GM19467 (cell line): ENCODE measurements at regions not wholly inside any gene's neighbourhood (a gene's known extent, or its start where the extent isn't known, plus 50 kb on each side); places are given as distances from the start of the nearest gene placed in this dataset.

Experiments
- ATAC-seq: cut with Tn5 transposase; IDR thresholded peaks from one replicate; pipeline ENCODE4 v1.9.1; 2021; ENCODE audit warnings: mild to moderate bottlenecking, moderate library complexity; ENCODE audit not compliant: unreplicated experiment

DNA sequence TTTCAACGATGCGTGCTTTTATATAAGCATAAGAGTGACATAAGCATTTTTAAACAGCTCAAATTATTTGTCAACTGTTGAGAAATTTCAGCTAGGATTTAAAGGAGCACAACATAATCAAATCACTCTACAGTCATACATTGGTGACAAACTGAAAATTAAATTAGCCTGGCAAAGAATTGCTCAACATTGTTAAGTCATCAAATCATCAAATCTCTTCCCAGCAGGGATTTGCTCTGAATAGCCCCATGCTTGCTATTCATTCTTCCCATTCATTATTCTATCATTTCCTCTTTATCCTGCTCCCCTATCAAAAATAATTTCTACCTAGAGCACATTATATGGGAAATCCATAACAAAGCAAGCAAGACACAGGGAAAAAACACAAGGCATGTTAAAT, 198.7 kb upstream of the LUZP2 start:
- ATAC-seq: no peak

DNA sequence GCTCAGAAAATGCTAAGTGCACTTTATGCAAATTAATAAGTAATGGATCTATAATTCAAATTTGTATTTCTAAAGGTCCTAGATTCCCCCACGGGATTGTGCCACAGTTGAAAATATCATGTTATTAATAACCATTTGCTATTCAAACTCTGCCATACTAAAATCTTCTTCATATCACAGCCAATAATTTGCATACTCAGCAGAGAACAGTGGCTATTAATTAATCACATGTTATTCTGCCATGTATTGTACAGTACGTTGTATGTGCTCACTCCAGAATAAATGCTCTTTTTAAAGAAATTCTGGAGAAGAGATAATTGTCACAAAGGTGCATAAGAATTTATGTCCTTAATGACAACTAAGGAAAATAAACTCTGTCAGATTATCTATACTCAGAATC, 184.9 kb upstream of the LUZP2 start:
- ATAC-seq: no peak

DNA sequence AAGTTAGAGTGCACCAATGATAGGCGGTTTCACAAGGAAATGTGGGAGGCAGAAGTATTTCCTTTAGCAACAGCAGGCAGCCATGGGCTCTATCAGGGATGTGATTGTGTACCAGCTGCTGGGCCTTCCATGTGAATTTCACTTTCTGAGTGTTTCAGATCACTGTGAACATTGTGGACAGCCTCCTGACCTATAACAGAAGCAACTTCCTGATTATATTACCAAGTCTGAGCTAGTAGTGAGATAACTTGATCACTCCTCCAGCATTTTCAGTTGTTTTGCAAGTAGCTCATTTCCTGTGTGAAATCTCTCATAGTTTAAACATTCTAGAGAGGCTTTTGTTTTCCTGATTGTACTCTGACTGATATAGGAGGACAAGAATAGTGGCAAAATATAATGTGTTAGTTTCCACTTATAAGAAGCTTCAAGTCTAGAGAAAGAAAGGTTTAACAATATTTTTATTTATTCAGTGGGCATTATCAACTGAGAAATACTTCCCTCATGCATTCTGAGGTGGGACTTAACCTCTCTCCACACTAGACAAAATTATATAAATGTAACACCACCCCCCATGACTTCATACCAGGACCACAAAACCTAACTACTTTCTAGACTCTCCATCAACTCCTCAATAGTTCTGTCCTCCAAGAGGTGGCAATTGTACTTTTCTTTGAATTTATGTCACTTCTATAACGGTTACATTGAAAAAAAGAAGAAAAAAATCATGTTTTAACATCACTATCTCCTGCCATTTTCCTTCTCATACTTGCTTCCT, 184.2 kb upstream of the LUZP2 start:
- ATAC-seq: no peak

DNA sequence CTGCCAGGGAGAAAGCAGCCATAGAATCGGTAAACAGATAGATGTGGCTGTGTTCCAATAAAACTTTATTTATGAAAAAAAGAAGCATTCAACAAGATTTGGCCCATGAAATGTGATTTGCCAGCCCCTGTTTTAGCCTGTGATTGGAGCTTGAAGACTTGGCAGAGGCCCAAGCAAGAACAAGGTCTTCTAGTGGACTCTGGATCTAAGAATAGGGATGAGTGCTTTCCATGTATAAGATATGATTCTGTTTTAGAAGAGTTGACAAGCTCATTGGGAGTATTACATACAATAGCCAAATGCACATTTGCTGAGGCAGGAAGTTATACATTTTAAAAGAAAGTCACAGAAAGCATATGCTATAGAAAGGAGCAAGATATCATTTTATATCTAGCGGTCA, 175.6 kb upstream of the LUZP2 start:
- no peak for ATAC-seq

DNA sequence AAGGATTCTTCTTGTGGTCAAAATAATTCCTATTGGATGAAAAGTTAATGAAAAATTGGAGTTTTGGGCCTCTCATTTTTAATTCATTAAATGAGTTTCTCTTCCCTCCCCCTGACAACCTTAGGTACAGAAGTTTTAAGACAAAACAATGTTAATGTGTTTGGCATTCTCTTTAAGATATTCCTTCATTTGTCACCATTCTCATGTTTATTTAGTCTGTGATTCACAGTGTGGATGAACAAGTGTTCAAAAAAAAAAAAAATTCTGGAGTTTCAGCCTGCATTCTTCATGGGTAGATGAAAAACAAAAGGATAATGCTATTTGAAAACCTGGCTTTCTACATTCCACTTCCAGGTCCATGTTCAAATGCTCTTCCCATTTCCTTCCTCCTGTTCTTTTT, 172.6 kb upstream of the LUZP2 start:
- no peak for ATAC-seq

DNA sequence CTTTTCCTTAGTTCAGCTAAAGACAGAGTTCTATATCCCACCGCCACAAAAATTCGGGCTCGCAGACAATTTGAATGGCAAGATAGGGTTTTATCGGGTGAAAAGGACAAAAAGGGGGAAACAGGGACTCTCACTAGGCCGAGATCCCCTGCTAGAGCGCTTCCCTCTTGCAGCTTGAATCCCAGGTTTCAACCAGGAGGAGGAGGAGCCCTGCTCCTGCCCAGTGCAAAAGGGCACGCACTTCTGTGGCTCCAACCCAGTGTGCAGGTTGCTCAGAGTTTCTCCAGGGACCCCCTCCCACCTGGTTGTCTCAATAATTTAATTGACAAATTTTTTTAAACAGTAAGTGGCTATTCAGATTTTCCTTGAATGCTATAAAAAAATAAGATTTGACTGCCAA, 152.6 kb upstream of the LUZP2 start:
- ATAC-seq: no peak

DNA sequence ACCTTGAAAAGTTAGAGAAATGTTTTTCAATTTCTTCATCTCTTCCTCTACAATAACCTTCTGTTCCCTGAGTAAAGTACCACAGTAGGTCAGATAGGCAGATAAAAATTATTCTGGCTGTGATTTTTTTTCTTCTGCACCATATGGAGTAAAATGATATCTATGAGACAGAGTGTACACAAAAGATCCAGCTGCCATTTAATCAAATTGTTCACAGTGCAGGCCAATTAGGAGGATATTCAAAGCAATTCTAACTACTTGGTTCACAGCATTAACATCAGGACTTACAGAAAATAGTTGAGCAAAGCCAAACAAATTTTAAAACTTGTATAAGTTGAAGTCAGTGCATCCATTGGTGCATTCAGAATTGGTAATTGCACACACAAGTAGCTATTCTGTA, 147.9 kb upstream of the LUZP2 start:
- no peak for ATAC-seq

DNA sequence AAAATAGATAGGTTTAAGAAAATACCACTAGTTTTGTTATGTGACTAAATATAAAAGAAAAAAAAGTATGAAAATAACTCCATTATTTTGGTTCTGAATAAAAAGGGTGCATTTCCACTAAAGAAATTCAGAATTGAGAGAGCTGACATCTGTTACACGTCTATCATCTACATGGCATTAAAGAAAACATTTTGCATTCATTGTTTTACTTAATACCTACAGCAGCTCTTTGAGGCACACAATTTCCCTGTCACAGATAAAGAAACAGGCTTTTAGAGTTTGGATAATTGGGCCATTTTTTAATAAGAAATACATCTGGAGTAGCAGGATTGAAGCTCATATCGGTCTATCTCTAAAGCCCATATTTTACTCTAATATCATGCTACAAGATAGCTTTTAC, 145.7 kb upstream of the LUZP2 start:
- ATAC-seq: no peak

DNA sequence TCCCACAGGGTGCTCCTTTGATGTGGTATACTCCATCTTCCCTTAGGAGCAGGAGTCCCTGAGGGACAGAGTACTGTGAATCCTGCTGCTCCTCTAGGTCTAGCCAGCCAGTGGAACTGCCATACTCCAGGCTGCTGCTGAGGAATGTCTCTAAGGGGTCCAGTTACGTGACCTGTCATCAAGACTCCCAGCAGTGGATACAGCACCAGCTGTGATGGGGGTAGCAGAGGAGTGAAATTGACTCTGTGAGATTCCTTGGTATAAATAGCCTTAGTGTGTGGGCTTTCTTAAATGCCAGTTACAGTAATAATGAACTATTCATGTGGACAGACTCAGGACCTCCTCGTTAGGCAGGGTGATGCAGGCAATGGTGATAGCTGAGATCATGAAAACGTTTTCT, 140.4 kb upstream of the LUZP2 start:
- no peak for ATAC-seq

DNA sequence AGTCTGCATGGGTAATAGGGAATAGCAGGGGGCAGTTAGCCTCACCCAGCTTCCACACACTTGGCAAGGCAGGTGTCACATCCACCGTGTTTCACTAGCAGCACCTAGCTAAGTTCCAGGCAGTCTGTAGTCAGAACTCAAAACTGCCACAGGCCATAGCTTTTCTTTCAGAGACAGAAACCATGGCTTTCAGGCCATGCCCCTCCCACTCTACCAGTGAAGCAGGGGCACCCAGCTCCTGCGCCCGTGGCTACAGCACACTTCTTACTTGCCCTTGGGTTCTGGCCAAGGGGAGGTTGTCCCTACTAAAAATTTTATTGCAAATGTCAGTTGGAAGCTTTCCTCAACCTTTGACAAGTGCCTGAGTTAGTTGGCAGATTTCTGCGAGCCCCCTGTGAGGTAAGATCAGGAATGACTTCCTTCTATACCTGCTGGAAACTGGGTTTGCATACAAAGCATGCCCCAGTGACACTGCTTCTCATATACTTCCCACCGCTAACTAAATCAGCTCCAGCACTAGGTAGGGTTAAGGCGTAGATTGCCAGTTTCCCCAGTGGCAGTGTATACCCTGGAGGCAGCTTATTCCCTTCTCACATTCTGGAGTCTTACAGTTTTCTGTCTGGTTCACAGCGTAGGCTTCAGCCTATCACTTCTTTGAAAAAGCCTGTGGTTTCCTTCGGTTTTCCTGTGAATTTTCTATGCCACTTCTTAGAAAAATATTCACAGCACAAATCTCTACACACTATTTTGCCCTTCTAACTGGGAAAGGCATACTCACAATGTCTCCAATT, 139.0 kb upstream of the LUZP2 start:
- no peak for ATAC-seq

DNA sequence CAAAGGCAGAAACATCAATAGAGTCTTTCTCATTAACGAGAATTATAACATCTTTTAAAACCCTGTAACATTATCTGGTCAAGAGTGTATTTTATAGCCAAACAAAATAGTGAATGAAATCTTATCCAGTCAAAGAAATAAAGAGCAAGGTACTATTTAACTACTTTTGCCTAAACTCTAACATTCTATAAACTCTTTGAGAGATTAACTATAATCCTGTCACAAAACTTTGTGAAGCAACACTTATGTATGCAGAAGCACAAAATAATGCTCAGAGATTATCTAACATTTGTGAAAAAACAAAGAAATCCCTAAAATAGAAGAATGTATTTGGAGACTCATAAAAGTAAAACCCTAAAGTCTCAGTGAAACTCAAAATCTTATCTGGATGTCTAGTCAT, 124.4 kb upstream of the LUZP2 start:
- ATAC-seq: no peak

DNA sequence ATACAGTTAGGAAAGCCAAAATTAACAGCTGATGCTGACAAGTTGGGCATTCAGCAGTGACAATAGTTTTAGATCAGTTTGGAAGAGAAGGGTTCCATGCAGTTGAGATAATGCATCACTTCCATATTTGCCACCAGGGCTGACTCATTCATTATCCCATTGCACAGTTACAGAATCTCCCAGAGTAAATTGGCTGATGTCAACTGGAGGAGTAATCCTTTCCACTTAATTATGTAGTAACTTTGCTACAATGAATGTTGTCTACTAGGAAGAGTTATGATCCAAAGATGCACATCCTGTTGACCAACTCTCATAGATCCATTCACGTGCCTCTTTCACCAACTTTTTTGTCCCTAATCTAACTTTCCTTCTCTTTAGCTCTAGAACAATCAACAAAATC, 123.3 kb upstream of the LUZP2 start:
- ATAC-seq: no peak

DNA sequence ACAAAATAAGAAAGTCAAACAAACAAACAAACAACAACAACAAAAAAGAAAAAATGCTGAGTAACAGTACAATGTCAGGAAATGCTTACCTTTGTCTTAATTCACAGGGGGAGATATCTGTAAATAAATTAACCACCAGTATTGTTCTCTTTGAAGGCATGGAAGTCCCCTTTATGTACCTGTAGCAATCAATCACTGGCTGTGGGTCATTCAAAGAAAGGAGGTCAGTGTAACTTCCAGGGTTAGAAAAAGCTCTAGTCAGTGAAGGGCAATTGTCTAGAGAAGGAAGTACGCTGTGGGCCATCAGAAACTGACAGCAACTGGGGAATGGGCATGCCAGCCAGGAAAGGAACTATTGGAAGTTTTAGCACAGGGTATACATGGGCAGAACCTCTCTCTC, 121.5 kb upstream of the LUZP2 start:
- ATAC-seq: no peak

DNA sequence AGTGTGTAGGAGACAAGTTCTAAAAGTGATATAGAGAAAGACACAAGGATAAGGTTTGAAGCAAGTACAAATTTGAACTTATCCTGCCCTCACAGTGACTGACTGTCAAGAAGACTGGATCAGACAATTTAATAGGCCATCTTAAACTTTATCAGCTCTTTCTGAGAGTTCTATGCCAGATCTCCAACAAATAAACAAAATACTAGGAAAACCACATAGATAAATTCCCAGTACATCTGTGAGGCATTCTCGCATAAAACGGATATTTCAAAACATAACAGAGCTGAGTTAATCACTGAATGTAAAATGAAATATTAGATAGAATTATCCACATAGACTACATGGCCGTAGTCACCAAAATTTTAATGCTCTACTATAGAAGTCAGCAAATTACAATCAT, 120.9 kb upstream of the LUZP2 start:
- no peak for ATAC-seq

DNA sequence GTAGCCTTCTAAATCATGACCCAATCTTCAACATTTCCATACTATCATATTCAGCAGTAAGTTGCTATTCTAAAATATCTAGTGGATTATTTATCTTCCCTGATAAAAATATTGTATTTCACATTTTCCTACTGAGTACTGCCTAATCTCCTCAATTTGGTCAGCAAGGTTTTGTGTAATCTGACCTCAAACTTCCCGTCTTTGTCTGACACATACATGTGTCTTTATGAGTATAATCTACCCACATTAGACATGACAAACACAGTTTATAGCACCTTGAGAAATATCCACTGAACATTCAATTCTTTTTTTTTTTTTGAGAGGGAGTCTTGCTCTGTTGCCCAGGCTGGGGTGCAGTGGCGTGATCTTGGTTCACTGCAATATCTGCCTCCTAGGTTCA, 113.7 kb upstream of the LUZP2 start:
- no peak for ATAC-seq

DNA sequence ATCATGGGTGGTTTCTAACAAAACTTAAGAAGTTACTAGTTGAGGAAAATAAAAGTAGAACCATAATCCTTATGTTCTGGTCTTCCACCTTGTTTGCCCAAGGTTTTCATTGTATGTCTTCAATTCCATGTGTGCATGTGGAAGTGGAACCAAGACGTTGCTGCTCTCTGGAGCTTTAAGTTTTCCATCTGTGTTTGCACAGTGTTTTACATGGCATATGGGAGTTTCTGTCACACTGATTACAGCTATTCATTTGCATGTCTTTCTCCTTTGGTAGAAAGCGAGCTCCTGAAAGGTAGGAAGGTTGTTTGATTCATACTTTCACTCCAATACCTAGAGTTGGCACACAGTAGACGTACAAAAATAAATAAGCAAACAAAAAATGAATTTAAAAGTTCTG, 112.6 kb upstream of the LUZP2 start:
- ATAC-seq: no peak

DNA sequence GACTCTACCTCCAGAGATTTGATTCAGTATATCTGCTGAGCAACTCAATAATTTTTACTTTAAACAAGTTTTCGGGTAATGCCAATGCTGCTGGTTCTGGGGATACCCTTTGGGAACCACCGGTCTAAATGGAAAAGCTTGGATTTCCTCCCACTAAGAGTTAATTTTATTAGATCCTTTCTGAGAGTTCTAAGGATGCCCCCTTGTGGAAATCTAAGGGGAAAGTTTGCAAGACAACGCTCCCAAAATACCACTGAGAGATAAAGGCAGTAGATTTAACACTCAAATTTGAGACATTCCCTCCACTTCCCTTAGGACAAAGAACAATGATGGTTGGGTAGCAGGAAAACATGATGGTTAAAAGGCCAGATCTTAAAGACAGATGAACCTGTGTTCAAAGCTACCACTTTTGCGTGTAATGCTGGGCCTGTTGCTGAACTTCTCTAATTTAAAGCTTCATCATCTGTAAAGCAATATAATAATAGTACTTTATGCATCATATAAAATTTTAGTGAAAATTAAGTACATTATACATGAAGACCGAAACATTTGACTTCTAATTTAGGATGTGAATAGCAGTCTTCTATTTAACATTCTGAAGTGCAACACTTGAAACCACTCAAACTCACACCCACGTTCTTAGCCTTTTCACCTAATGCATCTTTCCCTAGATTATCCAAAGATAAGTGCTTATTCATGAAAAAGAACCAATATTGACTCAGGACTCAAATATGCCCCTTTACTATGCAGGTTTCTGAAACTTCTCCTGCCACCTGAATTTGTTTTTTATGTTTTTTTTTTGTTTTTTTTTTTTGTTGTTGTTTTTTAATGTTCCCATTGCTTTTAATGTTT, 110.1 kb upstream of the LUZP2 start:
- no peak for ATAC-seq

DNA sequence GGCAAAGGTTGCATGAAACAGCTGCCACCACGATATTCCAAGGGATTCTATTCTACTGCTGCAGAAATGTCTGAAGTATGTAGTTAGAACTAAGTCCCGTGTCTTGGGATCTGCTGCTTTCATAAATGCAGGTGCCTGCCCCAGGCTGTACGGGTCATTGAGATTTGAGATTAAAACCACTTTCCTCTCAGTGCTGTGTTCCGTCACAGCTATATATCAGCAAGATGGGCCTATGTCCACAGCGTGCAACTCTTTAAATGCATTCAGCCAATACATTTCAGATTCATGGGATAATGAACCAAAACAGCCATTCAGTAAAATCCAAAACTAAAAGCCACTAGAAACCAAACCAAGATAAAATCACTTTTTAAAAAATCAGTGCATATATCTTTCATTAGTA, 107.3 kb upstream of the LUZP2 start:
- no peak for ATAC-seq

DNA sequence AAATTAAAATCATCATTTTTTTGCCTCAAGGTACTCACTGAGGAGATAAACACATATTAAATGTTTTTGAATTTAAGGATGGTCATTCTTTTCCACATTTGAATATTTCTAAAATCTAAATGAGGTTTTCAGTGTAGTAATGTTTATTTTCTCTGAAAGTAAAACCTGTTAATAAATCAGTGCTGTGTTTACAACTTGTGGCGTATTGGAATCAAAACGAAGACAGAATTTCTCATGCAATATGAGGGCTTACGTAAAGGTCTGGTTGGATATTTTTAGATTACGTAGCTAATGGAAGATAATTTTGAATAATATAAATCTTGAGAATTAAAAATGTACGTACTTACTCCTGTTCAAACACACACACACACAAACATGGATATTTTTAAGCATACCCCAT, 106.8 kb upstream of the LUZP2 start:
- no peak for ATAC-seq

DNA sequence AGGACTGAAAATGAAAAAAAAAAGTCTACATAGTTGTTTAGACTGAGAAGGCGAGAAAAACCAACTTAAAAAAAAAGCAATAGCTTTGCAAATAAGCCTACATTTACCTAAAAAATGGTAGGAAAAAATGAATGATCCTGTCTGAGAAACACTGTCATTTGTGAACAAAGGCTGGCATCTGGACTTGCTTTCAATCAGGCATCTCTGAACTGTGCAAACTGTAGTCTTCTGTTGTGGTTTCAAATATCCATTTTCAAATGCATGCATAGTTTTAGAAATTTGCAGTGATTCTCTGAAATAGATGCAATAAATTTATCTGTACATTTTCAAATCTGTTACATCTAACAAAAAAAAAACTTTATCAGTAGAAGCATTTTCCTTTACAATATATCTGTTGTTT, 106.1 kb upstream of the LUZP2 start:
- no peak for ATAC-seq

DNA sequence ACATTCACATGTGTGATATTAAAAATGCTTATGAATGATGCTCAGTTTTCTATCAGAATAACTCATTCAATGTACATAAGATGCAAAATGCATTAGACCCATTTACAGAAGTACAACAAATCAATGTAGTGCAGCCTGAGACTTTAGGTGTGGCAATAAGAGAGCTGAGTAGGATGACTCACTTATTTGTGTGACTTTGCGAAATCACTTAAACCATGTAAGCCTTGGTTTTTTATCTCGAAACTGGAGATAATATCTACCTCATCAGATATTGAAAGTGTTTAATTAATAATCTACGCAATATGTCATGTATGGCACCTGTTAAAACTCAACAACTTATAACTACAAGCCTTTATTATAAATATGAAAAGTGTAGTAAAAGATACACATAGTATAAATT, 105.7 kb upstream of the LUZP2 start:
- ATAC-seq: no peak
